ENCODE measurements at regions not wholly inside any gene's neighbourhood (a gene's known extent, or its start where the extent isn't known, plus 50 kb on each side); places are given as distances from the start of the nearest gene placed in this dataset.
"Not testable (repeated sequence)": the region's sequence is repeated elsewhere in the genome, so short reads cannot be mapped to it uniquely, and the experiment has no call there.

DNA sequence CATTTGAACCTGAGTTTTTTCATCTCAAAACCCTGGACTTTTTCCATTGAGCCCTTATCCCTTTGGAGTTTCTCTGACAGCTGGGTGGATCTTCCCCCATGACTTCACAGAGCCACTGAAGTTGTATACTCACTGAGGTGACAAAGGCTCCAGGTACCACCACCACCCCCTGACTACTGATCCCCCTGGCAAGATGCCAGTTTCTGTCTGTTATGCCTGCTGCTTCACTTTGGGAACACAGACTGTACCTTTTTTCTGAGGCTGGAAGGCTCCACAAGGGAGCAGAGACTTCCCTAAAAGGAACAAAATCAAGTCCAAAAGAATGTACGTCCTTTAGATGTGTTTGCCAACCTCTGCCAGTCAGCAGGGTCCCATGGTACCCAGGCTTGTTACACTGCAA, 160.3 kb upstream of the JADE1 start:
- no peak for DNase-seq (ENCODE audit: low spot score)

DNA sequence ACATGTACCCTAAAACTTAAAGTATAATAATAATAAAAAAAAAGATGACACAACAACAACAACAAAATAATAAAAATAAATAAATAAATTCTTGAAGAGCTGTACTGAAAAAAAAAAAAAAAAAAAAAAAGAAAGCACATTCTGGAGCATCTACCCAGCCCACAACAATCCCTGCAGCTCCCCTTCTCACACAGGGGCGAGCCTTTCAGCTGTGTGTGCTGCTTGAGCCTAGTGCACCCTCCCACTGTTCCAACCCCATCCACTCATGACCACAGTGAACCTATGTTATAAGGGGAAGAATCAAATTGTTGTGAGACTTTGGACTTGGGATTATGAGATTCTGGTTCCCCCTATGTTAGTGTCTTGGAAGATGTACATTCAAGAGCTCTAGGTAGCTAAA, 161.5 kb upstream of the JADE1 start:
- no peak for DNase-seq (ENCODE audit: low spot score)

DNA sequence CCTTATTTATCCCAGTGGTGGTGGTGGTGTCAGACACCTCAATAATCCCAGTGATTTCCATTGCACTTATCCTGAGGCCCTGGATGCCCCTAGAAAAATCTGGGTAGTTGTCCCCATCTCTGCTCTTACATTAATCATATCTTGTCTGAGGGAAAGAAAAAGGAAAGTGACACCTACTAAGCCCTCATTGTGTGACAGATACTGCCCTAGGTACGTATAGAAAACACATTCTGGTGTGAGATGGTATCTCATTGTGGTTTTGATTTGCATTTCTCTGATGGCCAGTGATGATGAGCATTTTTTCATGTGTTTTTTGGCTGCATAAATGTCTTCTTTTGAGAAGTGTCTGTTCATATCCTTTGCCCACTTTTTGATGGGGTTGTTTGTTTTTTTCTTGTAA, 162.6 kb upstream of the JADE1 start:
- DNase-seq (ENCODE audit: low spot score): not testable (repeated sequence)

DNA sequence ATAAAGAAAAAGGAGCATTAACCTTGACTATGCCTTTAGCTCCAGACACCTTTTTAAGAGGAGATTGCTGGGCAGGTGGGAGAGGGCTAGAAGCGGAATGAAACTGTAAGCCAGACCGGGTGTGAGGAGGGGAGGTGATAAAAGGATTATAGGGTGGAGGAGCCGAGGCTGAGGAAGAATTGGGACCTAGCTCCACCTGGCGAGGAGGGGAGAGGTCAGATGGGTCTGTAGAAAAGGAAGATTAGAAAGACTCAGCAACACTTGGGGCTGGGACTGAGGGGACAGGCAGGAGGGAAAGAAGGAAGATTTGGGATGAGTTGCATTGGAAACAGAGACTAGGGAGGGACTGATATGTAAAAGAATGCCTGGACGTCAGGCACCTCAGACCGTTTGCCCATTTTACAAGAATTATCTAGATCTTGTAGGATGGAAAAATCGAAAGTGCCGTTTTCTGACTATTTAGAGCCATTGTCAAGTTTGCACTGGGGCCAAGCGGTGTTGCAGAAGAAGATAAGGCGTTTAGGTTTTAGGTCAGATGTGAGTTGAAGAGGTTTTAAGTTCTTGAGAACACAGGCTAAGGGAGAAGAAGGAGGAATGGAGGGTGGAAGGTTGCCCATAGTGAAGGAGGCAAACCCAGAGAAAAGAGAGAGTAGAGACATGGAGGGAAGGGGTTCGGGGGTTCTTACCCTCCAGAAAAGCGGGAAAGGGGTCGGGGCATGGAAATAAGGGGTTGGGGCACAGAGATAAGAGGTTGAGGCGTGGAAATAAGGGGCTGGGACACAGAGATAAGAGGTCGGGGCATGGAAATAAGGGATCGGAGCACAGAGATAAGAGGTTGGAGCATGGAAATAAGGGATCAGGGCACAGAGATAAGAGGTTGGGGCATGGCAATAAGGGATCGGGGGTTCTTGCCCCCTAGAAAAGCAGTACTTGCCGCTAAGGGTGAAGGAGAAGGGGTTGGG, 164.5 kb upstream of the JADE1 start:
- not testable (repeated sequence) for DNase-seq (ENCODE audit: low spot score)

DNA sequence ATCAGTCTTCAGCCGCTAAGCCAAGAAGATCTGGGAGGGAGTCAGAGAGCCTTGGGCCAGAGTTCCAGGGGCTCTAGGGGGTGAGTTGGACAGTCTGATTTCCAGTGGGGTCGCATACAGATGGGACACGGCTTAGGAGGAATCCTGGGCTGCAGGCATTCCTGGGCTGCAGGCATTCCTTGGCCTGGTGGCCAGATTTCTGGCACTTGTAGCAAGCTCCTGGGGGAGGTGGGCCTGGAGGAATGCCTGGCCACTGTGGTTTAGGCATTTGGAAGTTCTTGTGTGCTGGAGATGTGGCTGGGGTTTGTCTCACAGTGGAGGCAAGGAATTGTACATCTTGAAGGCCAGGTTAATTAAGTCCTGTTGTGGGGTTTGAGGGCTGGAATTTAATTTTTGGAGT, 165.4 kb upstream of the JADE1 start:
- not testable (repeated sequence) for DNase-seq (ENCODE audit: low spot score)

DNA sequence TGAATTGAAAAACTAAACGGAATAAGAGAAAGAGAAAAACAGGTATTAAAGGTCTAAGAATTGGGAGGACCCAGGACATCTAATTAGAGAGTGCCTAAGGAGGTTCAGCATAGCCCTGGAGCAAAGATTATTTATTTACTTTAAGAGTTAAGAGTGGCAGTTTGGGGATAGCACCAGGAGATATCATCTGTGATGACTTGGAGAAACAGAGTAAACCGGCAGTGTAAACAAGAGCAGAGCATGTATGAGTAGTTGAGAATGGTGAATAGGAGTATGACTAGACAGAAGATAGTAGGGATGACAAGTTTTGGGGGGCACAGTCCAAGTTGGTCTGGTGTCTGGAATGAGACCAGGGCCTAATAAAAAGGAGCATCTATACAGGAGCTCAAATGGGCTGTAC, 167.9 kb upstream of the JADE1 start:
- DNase-seq (ENCODE audit: low spot score): not testable (repeated sequence)

DNA sequence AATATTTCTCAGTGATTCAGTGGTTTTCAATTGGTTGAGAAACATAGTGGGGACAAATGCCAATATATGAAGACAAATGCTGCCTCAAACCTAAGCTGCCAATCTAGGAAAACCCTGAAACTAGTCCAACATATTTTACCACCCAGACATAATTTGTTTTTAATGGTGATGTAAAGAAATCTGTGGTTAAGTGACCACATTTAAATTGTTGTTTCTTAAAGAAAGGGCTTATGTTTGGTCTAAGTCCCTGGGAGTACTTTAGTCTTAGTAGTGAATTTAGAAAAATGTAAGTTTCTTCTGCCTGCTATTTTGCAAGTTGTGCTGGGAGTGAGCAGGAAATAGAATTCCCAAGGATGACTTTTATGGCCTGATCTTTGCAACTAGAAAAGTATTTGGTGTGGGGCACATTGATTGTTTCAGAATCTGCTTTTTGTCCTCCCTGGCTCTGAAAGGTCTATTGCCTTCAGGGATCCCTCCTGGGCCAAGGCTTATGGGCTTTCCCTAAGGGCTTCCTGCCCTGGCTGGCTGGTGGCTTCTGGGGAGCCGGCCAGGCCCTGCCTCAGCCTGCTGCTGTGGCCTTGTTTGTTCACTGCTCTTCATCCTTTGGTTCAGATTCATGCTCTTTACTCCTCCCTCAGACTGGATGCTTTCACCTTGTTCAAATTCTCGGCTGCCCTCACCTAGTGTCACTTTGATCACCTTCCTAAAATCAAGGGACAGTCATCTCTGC, 169.8 kb upstream of the JADE1 start:
- peak; percentile 38 for DNase-seq (ENCODE audit: low spot score)

DNA sequence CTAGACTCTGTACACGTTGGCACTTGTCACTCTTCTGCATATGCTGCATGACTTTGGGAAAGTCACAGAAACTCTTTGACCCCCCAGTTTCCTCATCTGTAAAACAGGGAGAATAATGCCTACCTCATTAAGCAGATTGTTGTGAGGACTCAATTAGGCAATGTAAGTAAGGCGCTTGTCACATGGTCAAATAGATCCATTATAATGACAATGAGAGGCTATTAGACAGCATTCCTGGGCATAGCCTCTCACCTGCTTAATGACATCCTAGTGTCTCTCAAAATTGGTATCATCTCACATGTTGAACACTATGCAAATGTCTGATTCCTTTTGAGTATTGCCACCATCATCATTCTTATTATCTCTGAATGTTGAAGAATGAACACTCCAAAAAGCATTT, 172.6 kb upstream of the JADE1 start:
- DNase-seq (ENCODE audit: low spot score): no peak

DNA sequence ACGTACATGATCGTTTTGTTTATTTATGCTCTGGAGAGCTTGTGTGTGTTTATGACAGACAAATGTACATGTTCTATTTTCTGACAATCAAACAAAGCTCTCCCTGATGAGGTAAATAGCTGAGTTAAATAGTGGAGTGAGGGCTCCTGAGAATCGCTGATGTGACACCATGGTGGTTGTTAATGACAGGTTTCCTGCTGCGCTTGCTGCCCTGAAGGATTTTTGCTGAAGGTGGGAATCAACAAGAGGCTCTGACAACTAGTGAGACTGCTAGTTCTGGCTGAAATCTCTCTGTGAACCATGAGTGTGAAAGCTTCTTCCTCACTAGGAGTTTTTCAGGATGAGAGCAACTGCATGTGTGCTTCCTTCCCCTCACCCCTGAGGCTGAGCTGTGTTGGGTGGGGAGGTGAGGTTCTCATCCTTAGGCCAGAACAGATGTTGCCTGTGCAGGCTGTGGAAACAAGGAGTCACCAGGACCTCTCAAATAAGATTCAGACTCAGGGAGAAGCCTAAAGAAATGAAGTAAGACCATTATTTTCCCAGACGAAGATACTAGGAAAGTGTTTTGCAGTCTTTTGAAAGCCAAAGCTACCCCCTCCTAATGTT, 173.4 kb upstream of the JADE1 start:
- DNase-seq (ENCODE audit: low spot score): no peak

DNA sequence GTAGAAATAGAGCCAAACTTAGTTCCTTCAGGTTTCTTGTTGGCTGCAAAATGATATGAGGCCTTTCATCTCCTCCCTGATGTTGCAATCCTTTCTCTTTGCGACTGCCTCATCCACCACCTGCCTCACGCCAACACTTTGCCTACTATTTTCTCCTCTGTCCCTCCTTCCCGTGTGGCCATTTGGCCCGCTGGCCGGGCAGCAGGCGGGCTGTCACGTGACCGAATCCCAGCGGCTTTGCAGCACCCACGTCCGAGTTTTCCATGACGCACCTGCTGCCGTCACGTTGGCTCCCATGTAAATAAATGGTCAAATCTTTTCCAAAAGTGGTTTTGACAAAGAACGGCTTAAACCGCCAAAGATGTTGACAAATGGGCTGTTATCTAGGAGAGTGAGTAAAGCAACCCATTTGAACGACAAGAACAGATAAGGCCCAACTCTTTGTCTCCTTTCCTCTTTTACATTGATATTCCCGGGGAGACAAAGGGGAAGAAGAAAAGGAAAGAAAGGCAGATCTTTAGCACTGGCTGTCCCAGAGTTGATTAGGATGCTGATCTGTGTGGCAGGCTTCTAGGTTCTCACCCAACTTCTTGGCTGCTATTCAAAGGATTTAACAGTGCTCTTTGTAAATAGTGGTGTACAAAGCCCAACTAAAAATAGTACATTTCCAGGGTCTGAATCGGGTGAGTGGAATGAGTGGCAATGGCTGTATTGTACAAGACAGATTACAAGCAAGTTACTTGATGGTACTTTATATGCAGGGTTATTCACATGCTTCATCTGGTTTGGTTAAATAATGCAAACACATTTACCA, 174.2 kb upstream of the JADE1 start:
- DNase-seq (ENCODE audit: low spot score): peak; percentile 71

DNA sequence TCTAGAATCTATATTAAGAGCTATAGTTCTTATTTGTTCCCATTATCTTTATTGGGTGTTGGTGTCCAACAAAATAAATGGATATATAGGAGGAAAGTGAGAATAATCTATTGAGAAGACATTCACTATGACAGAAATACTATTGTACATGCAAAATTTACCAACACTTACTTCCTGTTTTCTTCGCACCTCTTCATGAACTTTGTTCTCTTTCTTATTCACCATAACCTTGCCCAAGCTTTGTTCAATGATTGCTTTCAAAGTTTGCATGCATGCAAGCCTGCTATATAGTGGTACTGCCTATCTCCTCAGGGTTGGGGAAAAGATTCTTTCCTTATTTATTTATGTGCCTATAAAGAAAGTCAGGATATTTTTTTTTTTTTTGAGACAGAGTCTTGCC, 176.4 kb upstream of the JADE1 start:
- DNase-seq (ENCODE audit: low spot score): no peak

DNA sequence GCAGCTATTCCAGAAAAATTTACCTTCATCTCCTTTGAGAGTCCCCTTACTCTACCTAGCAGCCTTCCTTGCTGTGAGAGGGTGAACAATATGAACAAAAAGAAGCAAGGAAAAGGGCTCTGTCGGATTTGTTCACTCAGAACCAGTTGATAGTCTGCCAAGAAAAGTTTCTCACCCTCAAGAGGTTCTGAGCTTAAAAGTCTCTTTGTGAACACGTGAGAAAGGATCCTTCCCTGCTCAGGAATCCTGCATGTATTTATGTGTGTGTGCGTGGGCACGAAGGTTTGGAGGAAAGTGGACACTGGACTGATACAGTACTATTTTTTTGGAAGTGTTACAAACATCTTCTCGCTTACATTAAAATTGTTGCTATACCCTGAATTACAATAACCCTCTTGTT, 178.6 kb upstream of the JADE1 start:
- no peak for DNase-seq (ENCODE audit: low spot score)

DNA sequence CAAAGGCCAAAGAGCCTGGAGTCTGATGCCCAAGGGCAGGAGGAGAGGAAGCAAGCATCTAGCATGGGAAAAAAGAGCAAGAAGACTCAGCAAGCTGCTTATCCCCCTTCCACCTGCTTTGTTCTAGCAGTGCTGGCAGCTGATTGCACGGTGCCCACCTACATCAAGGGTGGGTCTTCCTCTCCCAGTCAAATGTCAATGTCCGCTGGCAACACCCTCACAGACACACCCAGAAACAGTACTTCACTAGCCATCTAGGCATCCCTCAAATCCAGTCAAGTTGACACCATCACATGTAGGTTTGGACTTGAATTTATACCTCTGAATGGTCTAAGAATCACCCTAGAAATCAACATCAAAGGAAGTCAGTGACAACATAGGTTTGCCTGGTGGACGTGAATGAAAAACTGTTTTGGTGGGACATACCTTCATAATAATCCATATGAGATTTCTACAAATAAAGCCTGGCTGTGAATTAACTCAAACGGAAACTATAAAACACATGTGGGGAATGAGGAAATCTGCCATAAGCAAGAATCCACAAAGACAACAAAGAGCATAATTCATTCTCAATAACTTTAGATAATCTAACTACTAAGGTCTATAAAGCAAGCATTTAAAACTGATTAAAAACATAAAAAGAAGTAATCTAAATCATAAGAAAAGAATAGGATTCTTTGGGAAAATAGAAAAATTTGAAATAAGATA, 185.8 kb upstream of the JADE1 start:
- DNase-seq (ENCODE audit: low spot score): no peak

DNA sequence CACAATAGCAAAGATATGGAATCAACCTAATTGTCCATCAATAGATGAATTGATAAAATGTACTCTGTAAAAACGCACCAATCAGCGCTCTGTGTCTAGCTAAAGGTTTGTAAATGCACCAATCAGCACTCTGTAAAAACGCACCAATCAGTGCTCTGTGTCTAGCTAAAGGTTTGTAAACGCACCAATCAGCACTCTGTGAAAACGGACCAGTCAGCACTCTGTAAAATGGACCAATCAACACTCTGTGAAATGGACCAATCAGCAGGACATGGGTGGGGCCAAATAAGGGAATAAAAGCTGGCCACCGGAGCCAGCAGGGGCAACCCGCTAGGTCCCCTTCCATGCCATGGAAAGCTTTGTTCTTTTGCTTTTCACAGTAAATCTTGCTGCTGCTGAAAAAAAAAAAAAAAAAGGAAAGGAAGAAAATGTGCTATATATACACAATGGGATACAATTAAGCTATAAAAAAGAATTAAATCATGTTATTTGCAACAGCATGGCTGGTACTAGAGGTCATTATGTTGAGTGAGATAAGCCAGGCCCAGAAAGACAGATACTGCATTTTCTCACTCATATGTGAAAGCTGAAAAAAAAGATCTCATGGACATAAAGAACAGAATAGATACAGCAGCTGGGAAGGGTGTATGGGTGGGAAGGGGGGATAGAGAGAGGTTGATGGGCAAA, 189.1 kb upstream of the JADE1 start:
- not testable (repeated sequence) for DNase-seq (ENCODE audit: low spot score)

DNA sequence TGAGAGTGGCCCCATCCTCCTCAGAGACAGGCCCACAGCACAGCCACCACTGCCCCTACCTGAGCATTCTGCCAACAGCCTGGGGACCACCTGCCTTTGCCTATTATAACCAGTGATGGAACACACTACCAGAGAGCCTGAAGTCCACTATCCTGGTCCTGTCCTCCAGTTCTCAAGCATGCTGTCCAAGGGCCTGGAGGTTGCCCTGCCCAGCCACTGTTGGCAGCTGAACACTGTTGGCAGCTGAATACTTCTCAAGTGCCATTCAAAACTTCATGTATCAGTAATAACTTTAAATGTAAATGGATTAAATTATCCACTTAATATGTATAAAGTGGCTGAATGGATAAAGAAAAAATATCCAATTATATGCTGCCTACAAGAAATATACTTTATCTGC, 194.3 kb upstream of the JADE1 start:
- no peak for DNase-seq (ENCODE audit: low spot score)

DNA sequence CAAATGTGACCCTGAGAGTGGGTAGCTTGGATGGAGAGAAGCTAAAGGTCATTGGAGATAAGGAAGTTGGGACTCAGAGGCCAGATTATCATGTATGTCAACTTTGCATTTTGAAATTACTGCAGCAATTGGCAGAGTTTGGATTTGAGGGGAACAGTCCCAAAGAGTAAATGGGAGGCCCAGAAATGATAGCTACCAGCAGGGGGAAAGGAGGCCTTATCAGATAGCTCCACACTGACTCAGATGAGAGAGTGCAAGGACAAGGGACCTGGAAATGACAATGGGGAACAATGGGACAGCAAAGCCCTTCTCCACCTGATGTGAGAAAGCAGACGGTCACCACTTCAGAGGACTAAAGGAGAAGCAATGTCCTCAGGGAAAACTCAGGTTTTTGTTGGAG, 201.5 kb upstream of the JADE1 start:
- no peak for DNase-seq (ENCODE audit: low spot score)

DNA sequence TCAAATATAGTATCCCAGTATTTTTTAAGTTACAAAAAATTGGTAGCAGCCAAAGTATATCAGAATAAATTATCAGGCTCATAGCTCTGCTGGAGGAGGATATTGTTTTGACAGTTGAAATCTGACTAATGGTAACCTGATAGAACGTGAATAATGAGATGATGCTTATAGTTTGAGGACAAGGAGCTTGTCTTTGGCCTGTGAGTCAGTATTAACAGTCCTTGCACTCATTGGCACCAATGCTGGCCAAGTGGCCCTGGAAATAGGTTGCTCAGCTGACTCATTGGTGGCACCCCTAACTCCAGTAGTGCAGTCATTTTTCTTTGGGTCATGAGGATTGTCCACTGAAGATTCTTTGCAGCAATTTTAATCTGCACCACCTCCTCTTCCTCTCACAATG, 203.3 kb upstream of the JADE1 start:
- DNase-seq (ENCODE audit: low spot score): no peak

DNA sequence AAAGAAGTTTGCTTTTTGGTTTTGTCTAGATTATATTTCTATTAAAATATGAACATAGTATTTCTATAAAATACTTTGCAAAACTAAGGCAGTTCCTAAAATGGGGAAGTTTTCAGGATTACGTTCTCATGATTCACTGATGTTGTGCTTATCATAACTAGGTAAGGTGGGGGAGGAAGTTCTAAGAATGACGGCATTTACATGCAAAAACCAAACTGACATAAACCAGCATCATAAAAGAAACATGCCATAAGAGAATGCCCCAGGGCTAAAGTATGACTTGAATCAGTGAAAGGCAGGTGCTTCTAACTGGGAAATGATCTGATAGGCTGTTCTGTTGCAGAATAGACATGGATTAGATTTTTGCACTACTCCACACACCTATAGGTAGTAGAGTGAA, 204.7 kb upstream of the JADE1 start:
- no peak for DNase-seq (ENCODE audit: low spot score)

DNA sequence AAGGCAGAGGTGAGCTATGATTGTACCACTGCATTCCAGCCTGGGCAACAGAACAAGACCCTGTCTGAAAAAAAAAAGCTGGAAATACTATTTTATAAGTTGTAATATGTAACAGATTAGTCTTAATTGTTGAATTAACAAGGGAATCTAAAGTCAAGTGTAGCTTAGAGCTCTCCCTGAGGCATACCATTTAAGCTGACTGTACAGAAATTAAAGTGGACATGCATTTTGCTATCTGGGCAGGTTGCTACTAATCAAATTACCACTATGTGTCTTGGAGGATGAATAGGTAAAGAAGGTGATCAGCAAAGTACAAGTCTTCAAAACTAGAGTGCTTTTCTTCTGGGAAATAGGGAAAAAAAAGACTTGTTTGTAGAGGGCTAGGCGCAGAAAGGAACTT, 205.3 kb upstream of the JADE1 start:
- no peak for DNase-seq (ENCODE audit: low spot score)

DNA sequence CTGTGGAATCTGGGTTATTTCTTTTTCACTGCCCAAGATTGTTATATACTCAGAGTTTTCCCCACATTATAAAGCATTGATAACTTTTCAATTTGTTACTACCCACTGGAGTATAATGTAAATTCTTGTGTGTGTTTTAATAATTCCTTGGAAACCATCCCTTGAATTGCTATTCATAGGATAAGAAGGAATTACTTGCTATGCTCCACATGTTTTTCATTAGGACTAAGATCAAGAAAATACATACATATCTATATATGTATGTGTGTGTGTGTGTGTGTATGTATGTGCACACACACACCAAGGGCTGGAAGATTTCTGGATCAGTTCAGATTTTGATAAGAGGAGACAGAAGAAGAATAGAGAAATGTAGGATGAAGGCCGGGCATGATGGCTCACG, 206.4 kb upstream of the JADE1 start:
- DNase-seq (ENCODE audit: low spot score): no peak
